IPS DF 6.9 (cell line): ENCODE measurements at regions not wholly inside any gene's neighbourhood (a gene's known extent, or its start where the extent isn't known, plus 50 kb on each side); places are given as distances from the start of the nearest gene placed in this dataset.
"Not testable (repeated sequence)": the region's sequence is repeated elsewhere in the genome, so short reads cannot be mapped to it uniquely, and the experiment has no call there.

Experiments
- DNase-seq: peaks from one replicate; pipeline ENCODE4 v3.0.0-alpha.2; 2013; ENCODE audit warnings: low read depth, low spot score
- H3K27ac ChIP-seq: one replicate; pipeline ENCODE4 v1.5.1; 2013; ENCODE audit warnings: low read length, control low read depth
- H3K27me3 ChIP-seq: 2 replicates; pipeline ENCODE4 v1.6.1; 2013; ENCODE audit warnings: mild to moderate bottlenecking, low read length; ENCODE audit not compliant: control insufficient read depth, insufficient read depth
- H3K36me3 ChIP-seq: 2 replicates; pipeline ENCODE4 v1.6.1; 2013; ENCODE audit warnings: low read length; ENCODE audit not compliant: control insufficient read depth, insufficient read depth
- H3K4me1 ChIP-seq: 2 replicates; pipeline ENCODE4 v1.6.1; 2013; ENCODE audit warnings: low read length; ENCODE audit not compliant: control insufficient read depth, insufficient read depth
- H3K4me3 ChIP-seq: 2 replicates; pipeline ENCODE4 v1.5.1; 2013; ENCODE audit warnings: mild to moderate bottlenecking, low read length
- H3K9me3 ChIP-seq: 2 replicates; pipeline ENCODE4 v1.6.1; 2013; ENCODE audit warnings: low read length, inconsistent platforms; ENCODE audit not compliant: control insufficient read depth, insufficient read depth
- WGBS: extraction: QIAGEN DNeasy Blood & Tissue Kit; methylation state at CpG from one replicate; pipeline ENCODE4 v1.1.7; 2013; ENCODE audit warnings: mixed read lengths, missing lambda C conversion rate; ENCODE audit not compliant: insufficient read length, insufficient coverage; 5-methylcytosine and 5-hydroxymethylcytosine counted together

- WGBS = no CpG with 5 or more reads among the region's 1 CpG
- Histone ChIP-seq H3K4me1 (0 out of 2 replicates have a peak, but pooled peaks cover 1% of the 10 kb centered on the region), H3K4me3 (no peak overlapping the region), H3K27me3 (no peaks in the 10 kb centered on the region), H3K36me3 (no peaks in the 10 kb centered on the region), H3K27ac (no peak overlapping the region), H3K9me3 (no peaks in the 10 kb centered on the region)
- DNase-seq = no peak
Observed at GRCh38 chr11:15339302-15339701, 224.6 kb downstream of the INSC start.

- H3K4me3 ChIP-seq = no peak overlapping the region
- WGBS = no CpG with 5 or more reads among the region's 1 CpG
- no peak overlapping the region for H3K27ac ChIP-seq
- H3K27me3 ChIP-seq = no peaks in the 10 kb centered on the region
- no peaks in the 10 kb centered on the region for H3K4me1 ChIP-seq
- no peak for DNase-seq
- no peaks in the 10 kb centered on the region for H3K9me3 ChIP-seq
- no peaks in the 10 kb centered on the region for H3K36me3 ChIP-seq
Observed at GRCh38 chr11:15341587-15341986, 226.9 kb downstream of the INSC start.

GRCh38 chr11:15342163-15342562 is 227.4 kb downstream of the INSC start:
- H3K27me3 ChIP-seq = no peaks in the 10 kb centered on the region
- no CpG with 5 or more reads among the region's 2 CpGs for WGBS
- H3K36me3 ChIP-seq = no peaks in the 10 kb centered on the region
- no peak overlapping the region for H3K4me3 ChIP-seq
- DNase-seq = no peak
- H3K4me1 ChIP-seq = no peaks in the 10 kb centered on the region
- no peaks in the 10 kb centered on the region for H3K9me3 ChIP-seq
- H3K27ac ChIP-seq = no peak overlapping the region

GRCh38 chr11:15346907-15347306 is 232.2 kb downstream of the INSC start:
- H3K27ac ChIP-seq = no peak overlapping the region
- no peaks in the 10 kb centered on the region for H3K9me3 ChIP-seq
- no peak overlapping the region for H3K4me3 ChIP-seq
- H3K4me1 ChIP-seq = no peaks in the 10 kb centered on the region
- no peak for DNase-seq
- H3K27me3 ChIP-seq = no peaks in the 10 kb centered on the region
- no CpG with 5 or more reads among the region's 4 CpGs for WGBS
- H3K36me3 ChIP-seq = no peaks in the 10 kb centered on the region

- DNase-seq = no peak
- no peaks in the 10 kb centered on the region for H3K27me3 ChIP-seq
- no peaks in the 10 kb centered on the region for H3K4me1 ChIP-seq
- no peaks in the 10 kb centered on the region for H3K36me3 ChIP-seq
- H3K4me3 ChIP-seq = no peak overlapping the region
- H3K9me3 ChIP-seq = no peaks in the 10 kb centered on the region
- no peak overlapping the region for H3K27ac ChIP-seq
- no CpG with 5 or more reads among the region's 2 CpGs for WGBS
Observed at GRCh38 chr11:15347969-15348734, 233.4 kb downstream of the INSC start.

- DNase-seq = no peak
Observed at GRCh38 chr11:15349413-15349812, 234.7 kb downstream of the INSC start.

GRCh38 chr11:15361316-15361715 is 246.6 kb downstream of the INSC start:
- Histone ChIP-seq H3K9me3 (no peaks in the 10 kb centered on the region), H3K36me3 (no peaks in the 10 kb centered on the region), H3K4me3 (no peak overlapping the region), H3K4me1 (no peaks in the 10 kb centered on the region), H3K27ac (no peak overlapping the region), H3K27me3 (no peaks in the 10 kb centered on the region)
- no CpG with 5 or more reads among the region's 2 CpGs for WGBS
- no peak for DNase-seq

More at GRCh38 chr11:15349413-15349812, 234.7 kb downstream of the INSC start:
- Histone ChIP-seq H3K27ac (no peak overlapping the region), H3K4me1 (no peaks in the 10 kb centered on the region), H3K27me3 (no peaks in the 10 kb centered on the region), H3K36me3 (no peaks in the 10 kb centered on the region), H3K9me3 (no peaks in the 10 kb centered on the region), H3K4me3 (no peak overlapping the region)
- no CpG with 5 or more reads among the region's 1 CpG for WGBS

- not testable (repeated sequence) for H3K4me1 ChIP-seq, H3K9me3 ChIP-seq, H3K27me3 ChIP-seq, H3K4me3 ChIP-seq, H3K36me3 ChIP-seq, H3K27ac ChIP-seq, DNase-seq
- no CpG with 5 or more reads among the region's 5 CpGs for whole genome bisulfite sequencing
Observed at GRCh38 chr11:15365286-15365685, 250.6 kb downstream of the INSC start.

- Histone ChIP-seq H3K9me3 (no peaks in the 10 kb centered on the region), H3K27ac (no peak overlapping the region), H3K4me1 (peaks cover 3% of the 10 kb centered on the region; the same call in 1 of the 2 replicates), H3K4me3 (no peak overlapping the region), H3K27me3 (no peaks in the 10 kb centered on the region), H3K36me3 (no peaks in the 10 kb centered on the region)
- WGBS = no CpG with 5 or more reads among the region's 6 CpGs
- DNase-seq = no peak
Observed at GRCh38 chr11:15367695-15368094, 253.0 kb downstream of the INSC start.

GRCh38 chr11:15370495-15371147 is 255.9 kb downstream of the INSC start:
- DNase-seq = no peak
- Histone ChIP-seq H3K27me3 (no peaks in the 10 kb centered on the region), H3K9me3 (no peaks in the 10 kb centered on the region), H3K36me3 (no peaks in the 10 kb centered on the region), H3K27ac (no peak overlapping the region), H3K4me3 (no peak overlapping the region), H3K4me1 (peaks cover 3% of the 10 kb centered on the region; the same call in 1 of the 2 replicates)
- WGBS = 100% methylated on average over 1 of the region's 5 CpGs
